T-cell (primary cell): ENCODE measurements at regions not wholly inside any gene's neighbourhood (a gene's known extent, or its start where the extent isn't known, plus 50 kb on each side); places are given as distances from the start of the nearest gene placed in this dataset.

Experiments used
- ATAC-seq, 4 experiments: fragments of 200-7000 bp in 3 of 4; fragments of 150-1000 bp in 1 of 4; cut with Tn5 transposase; replicated peaks in 1 of 4; 1 replicate in 3 of 4; 2 replicates in 1 of 4; pipeline ENCODE4 v1.10.0; 2021; ENCODE audit warnings: moderate library complexity in 3 of 4, mild to moderate bottlenecking in 2 of 4, moderate number of reproducible peaks in 1 of 4
- CTCF ChIA-PET, 2 donors: fragments of 300-600 bp; sonication (Branson Sonifier 250); formaldehyde crosslinking; loops; one replicate each; lab custom pipeline; 2022; ENCODE audit warnings: antibody characterized with exemption in 2 of 2; lab: Charles Lee
- POLR2A ChIA-PET, 2 donors: fragments of 300-600 bp; sonication (Branson Sonifier 250); formaldehyde crosslinking; loops; one replicate each; lab custom pipeline; 2022; ENCODE audit warnings: antibody characterized with exemption in 2 of 2; lab: Charles Lee
- DNase-seq, 35 experiments: peaks; one replicate each; pipeline versions ENCODE4 v3.0.0 to v3.0.0-alpha.2; 2013 to 2023
- H3K27ac ChIP-seq: one replicate; pipeline ENCODE4 v1.5.1; 2013; ENCODE audit warnings: low read length
- H3K27me3 ChIP-seq, 2 experiments: replicated peaks in 1 of 2; 1 replicate in 1 of 2; 2 replicates in 1 of 2; pipeline versions ENCODE4 v1.6.1 to v1.7.0; 2013; ENCODE audit warnings: low read length in 1 of 2, mixed read lengths in 1 of 2; ENCODE audit not compliant: control insufficient read depth in 2 of 2, insufficient read depth in 2 of 2; ENCODE audit errors: extremely low read depth in 1 of 2
- H3K36me3 ChIP-seq, 2 donors: 1 replicate in 1 of 2; 2 replicates in 1 of 2; pipeline versions ENCODE4 v1.6.1 to v1.7.0; 2013; ENCODE audit warnings: low read length in 1 of 2; ENCODE audit not compliant: control insufficient read depth in 2 of 2, insufficient read depth in 1 of 2; ENCODE audit errors: extremely low read depth in 1 of 2
- H3K4me1 ChIP-seq, 2 experiments: 1 replicate in 1 of 2; 2 replicates in 1 of 2; pipeline versions ENCODE4 v1.6.1 to v1.7.0; 2013; ENCODE audit warnings: low read length in 2 of 2, mixed read lengths in 1 of 2; ENCODE audit not compliant: insufficient read depth in 2 of 2, control insufficient read depth in 1 of 2; ENCODE audit errors: extremely low read depth in 1 of 2
- H3K4me3 ChIP-seq, 2 donors: 1 replicate in 1 of 2; 2 replicates in 1 of 2; pipeline versions ENCODE4 v1.5.1 to v1.7.0; 2013; ENCODE audit warnings: mild to moderate bottlenecking in 2 of 2, low read length in 1 of 2, moderate library complexity in 1 of 2; ENCODE audit not compliant: control insufficient read depth in 1 of 2; ENCODE audit errors: extremely low read depth in 1 of 2
- H3K9me3 ChIP-seq: 2 replicates; pipeline ENCODE4 v1.7.0; 2013
- H3K27ac Mint-ChIP-seq, 2 donors: one replicate each; pipeline ENCODE4 v1.8.0; 2020 to 2021; ENCODE audit warnings: mild to moderate bottlenecking in 2 of 2, mixed read lengths in 2 of 2
- H3K27me3 Mint-ChIP-seq, 2 donors: one replicate each; pipeline ENCODE4 v1.8.0; 2021 to 2022; ENCODE audit warnings: mixed read lengths in 2 of 2
- H3K36me3 Mint-ChIP-seq: one replicate; pipeline ENCODE4 v1.8.0; 2021; ENCODE audit warnings: mixed read lengths
- H3K4me1 Mint-ChIP-seq, 3 donors: one replicate each; pipeline ENCODE4 v1.8.0; 2020 to 2022; ENCODE audit warnings: mixed read lengths in 3 of 3, mild to moderate bottlenecking in 1 of 3
- H3K4me3 Mint-ChIP-seq, 3 donors: one replicate each; pipeline ENCODE4 v1.8.0; 2020 to 2022; ENCODE audit warnings: mild to moderate bottlenecking in 3 of 3, mixed read lengths in 3 of 3, moderate library complexity in 3 of 3
- H3K9me3 Mint-ChIP-seq, 3 donors: one replicate each; pipeline ENCODE4 v1.8.0; 2020 to 2022; ENCODE audit warnings: mixed read lengths in 3 of 3
- WGBS: methylation state at CpG from one replicate; pipeline ENCODE4 v1.1.5; 2013; ENCODE audit warnings: missing lambda C conversion rate; ENCODE audit not compliant: insufficient coverage; 5-methylcytosine and 5-hydroxymethylcytosine counted together

DNA sequence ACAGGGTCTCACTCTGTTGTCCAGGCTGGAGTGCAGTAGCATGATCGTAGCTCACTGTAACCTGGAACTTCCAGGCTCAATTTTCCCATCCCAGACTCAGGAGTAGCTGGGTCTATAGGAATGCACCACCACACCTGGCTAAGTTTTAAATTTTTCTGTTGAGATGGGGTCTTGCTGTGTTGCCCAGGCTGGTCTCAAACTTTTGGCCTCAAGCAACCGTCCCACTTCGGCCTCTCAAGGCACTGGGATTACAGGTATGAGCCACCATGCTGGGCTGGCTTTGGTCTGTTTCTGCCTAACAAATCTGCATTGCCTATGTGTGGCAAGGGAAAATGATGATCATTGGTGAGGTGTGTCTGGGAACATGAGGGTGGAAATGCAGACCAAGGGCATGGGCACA, 59.3 kb upstream of the CLMP start:
- H3K9me3 Mint-ChIP-seq: peaks cover 0 to 13% (median 9%) of the 10 kb centered on the region in 3 donors
- H3K36me3 Mint-ChIP-seq: no peaks in the 10 kb centered on the region
- no peak overlapping the region for H3K4me3 ChIP-seq
- 100% methylated on average over 1 of the region's 3 CpGs for WGBS
- ChIA-PET POLR2A (no interaction called here), CTCF (interaction anchor here in 1 of 2 donors (0.6 kb wide), 1 partner anchor 390 kb away, joined by 4 read pairs; no protein-coding TSS in a partner anchor)
- peaks cover 13 to 15% of the 10 kb centered on the region in 2 donors for H3K27me3 Mint-ChIP-seq
- H3K36me3 ChIP-seq: no peaks in the 10 kb centered on the region
- no peak overlapping the region for H3K27ac ChIP-seq
- no peak for ATAC-seq
- no peak overlapping the region for H3K27ac Mint-ChIP-seq
- no peak for DNase-seq
- H3K4me3 Mint-ChIP-seq: no peak overlapping the region
- H3K27me3 ChIP-seq: peaks cover 0 to 8% of the 10 kb centered on the region in 2 experiments
- H3K9me3 ChIP-seq: no peaks in the 10 kb centered on the region
- no peaks in the 10 kb centered on the region for H3K4me1 ChIP-seq
- no peaks in the 10 kb centered on the region for H3K4me1 Mint-ChIP-seq

DNA sequence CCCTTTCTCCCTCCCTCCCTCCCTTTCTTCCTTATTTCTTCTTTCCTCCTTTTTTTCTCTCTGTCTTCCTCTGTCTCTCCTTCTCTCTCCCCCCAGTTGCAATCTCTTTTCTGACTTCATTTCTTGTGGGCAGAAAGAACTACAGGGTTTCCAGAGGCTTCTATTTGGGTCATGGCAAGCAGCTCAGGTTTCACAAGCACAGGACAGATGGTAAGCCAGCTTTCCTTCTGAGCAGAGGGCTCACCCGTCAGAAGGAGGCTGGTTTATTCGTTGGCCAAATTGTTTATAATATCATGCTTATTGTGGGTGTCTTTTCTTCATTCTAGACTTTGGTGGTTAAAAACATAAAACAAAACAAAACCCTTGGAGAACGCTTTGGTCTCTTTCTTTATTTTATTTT, 58.9 kb upstream of the CLMP start:
- WGBS: no CpG with 5 or more reads among the region's 3 CpGs
- H3K27me3 Mint-ChIP-seq: peaks cover 14 to 15% of the 10 kb centered on the region in 2 donors
- no peak for DNase-seq

GRCh38 chr11:123253223-123253622, 58.2 kb upstream of the CLMP start:
- Mint-ChIP-seq H3K9me3 (peaks cover 0 to 9% (median 9%) of the 10 kb centered on the region in 3 donors), H3K4me1 (no peaks in the 10 kb centered on the region), H3K36me3 (no peaks in the 10 kb centered on the region), H3K27me3 (peaks cover 19 to 21% of the 10 kb centered on the region in 2 donors), H3K4me3 (no peak overlapping the region), H3K27ac (no peak overlapping the region)
- CTCF ChIA-PET: interaction anchor here in 1 of 2 donors (0.7 kb wide), 1 partner anchor 53 kb away, joined by 5 read pairs; no protein-coding TSS in a partner anchor
- Histone ChIP-seq H3K27ac (no peak overlapping the region), H3K36me3 (no peaks in the 10 kb centered on the region), H3K9me3 (no peaks in the 10 kb centered on the region), H3K4me3 (no peak overlapping the region), H3K27me3 (peaks cover 0 to 5% of the 10 kb centered on the region in 2 experiments), H3K4me1 (no peaks in the 10 kb centered on the region)
- POLR2A ChIA-PET: interaction anchor here (0.5 to 0.6 kb wide), 2 partner anchors 143 to 445 kb away, joined by 3 read pairs; no protein-coding TSS in a partner anchor
- ATAC-seq: no peak
- no CpG with 5 or more reads among the region's 8 CpGs for WGBS
- no peak for DNase-seq

More for the DNA sequence above, 58.9 kb upstream of the CLMP start:
- no peak overlapping the region for H3K27ac ChIP-seq
- no peak overlapping the region for H3K4me3 Mint-ChIP-seq
- no peaks in the 10 kb centered on the region for H3K4me1 ChIP-seq
- H3K4me3 ChIP-seq: no peak overlapping the region
- H3K9me3 Mint-ChIP-seq: peaks cover 0 to 13% (median 9%) of the 10 kb centered on the region in 3 donors
- no peaks in the 10 kb centered on the region for H3K9me3 ChIP-seq
- no peaks in the 10 kb centered on the region for H3K36me3 ChIP-seq
- H3K4me1 Mint-ChIP-seq: no peaks in the 10 kb centered on the region
- no peak overlapping the region for H3K27ac Mint-ChIP-seq
- H3K27me3 ChIP-seq: peaks cover 0 to 8% of the 10 kb centered on the region in 2 experiments
- ChIA-PET CTCF (interaction anchor here in 1 of 2 donors (0.6 kb wide), 1 partner anchor 389 kb away, joined by 4 read pairs; no protein-coding TSS in a partner anchor), POLR2A (interaction anchor here (0.5 to 0.6 kb wide), 2 partner anchors 143 to 446 kb away, joined by 3 read pairs; no protein-coding TSS in a partner anchor)
- H3K36me3 Mint-ChIP-seq: no peaks in the 10 kb centered on the region
- ATAC-seq: no peak

DNA sequence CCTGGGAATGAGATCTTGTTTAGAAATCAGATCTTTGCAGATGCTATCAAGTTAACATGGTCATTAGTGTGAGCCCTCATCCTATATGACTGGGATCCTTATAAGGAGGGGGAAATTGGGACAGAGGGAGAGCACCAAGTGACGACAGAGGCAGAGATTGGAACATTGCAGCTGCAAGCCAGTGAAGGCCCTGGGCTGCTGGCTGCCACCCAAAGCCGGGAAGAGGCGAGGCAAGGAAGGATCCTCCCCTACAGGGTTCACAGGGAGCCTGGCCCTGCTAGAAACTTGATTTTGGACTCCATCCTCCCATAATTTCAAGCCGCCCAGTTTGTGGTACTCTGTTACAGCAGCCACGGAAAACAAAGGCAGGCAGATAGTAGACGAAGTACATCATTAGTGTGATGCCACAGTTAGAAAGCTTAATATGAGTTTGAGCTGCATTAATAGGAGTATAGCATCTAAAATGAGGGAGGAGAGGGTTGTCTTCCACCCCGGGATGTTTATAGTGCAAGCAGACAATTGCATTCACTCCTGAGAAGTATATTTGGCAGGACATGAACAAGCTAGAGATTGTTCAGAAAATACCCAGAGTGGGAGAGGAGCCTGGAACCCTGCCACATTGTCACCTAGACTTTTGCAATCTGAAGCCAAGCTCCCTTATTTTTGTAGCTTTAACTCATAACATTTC, 56.8 kb upstream of the CLMP start:
- ChIA-PET CTCF (interaction anchor here (1.1 to 1.6 kb wide), 4 partner anchors 9 to 149 kb away, joined by 4 to 6 read pairs (median 4); no protein-coding TSS in a partner anchor), POLR2A (no interaction called here)
- no peaks in the 10 kb centered on the region for H3K36me3 Mint-ChIP-seq
- no peak for ATAC-seq
- peaks cover 0 to 5% of the 10 kb centered on the region in 2 experiments for H3K27me3 ChIP-seq
- WGBS: 87% methylated on average over 3 of the region's 7 CpGs
- no peaks in the 10 kb centered on the region for H3K36me3 ChIP-seq
- H3K4me3 Mint-ChIP-seq: no peak overlapping the region
- H3K27ac ChIP-seq: no peak overlapping the region
- DNase-seq: no peak
- H3K4me1 ChIP-seq: peaks cover 0 to 4% of the 10 kb centered on the region in 2 experiments
- H3K9me3 Mint-ChIP-seq: no peaks in the 10 kb centered on the region
- no peaks in the 10 kb centered on the region for H3K9me3 ChIP-seq
- H3K27ac Mint-ChIP-seq: no peak overlapping the region
- peaks cover 0 to 6% (median 4%) of the 10 kb centered on the region in 3 donors for H3K4me1 Mint-ChIP-seq
- peaks cover 19 to 23% of the 10 kb centered on the region in 2 donors for H3K27me3 Mint-ChIP-seq
- no peak overlapping the region for H3K4me3 ChIP-seq

- no peaks in the 10 kb centered on the region for H3K36me3 Mint-ChIP-seq
- peaks cover 17 to 22% of the 10 kb centered on the region in 2 donors for H3K27me3 Mint-ChIP-seq
- peaks cover 0 to 4% of the 10 kb centered on the region in 2 experiments for H3K4me1 ChIP-seq
- 77% methylated on average over 11 of the region's 11 CpGs for WGBS
- no peaks in the 10 kb centered on the region for H3K9me3 Mint-ChIP-seq
- no peak overlapping the region for H3K4me3 Mint-ChIP-seq
- H3K36me3 ChIP-seq: no peaks in the 10 kb centered on the region
- ATAC-seq (no peak), DNase-seq (no peak)
- H3K27ac Mint-ChIP-seq: no peak overlapping the region
- ChIA-PET CTCF (interaction anchor here in 1 of 2 donors (1.4 to 1.6 kb wide), 2 partner anchors 140 to 148 kb away, joined by 4 to 6 read pairs; no protein-coding TSS in a partner anchor), POLR2A (no interaction called here)
- no peaks in the 10 kb centered on the region for H3K9me3 ChIP-seq
- no peak overlapping the region for H3K4me3 ChIP-seq
- no peak overlapping the region for H3K27ac ChIP-seq
- peaks cover 0 to 7% of the 10 kb centered on the region in 2 experiments for H3K27me3 ChIP-seq
- peaks cover 0 to 6% (median 4%) of the 10 kb centered on the region in 3 donors for H3K4me1 Mint-ChIP-seq
Measured at GRCh38 chr11:123250892-123251656, 56.0 kb upstream of the CLMP start.

DNA sequence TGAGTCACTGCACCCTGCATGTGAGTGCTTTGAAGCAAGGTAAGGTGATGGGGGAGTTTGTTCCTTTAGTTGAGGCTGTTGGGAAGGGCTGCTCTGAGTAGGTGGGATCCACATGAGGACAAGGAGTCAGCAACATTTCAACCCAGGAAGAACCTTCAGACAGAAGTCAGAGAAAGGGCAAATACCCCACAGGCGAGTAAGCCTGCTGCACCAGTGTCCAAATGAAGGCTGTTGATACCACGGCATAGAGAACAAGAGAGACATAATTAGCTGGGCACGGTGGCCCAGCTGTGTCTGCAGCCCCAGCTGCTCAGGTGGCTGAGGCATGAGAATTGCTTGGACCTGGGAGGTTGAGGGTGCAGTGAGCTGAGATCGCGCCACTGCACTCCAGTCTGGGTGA, 54.3 kb upstream of the CLMP start:
- no peak overlapping the region for H3K27ac Mint-ChIP-seq

More for the DNA sequence above, 54.3 kb upstream of the CLMP start:
- peaks cover 0 to 6% (median 4%) of the 10 kb centered on the region in 3 donors for H3K4me1 Mint-ChIP-seq
- CTCF ChIA-PET: interaction anchor here in 1 of 2 donors (0.7 to 1.0 kb wide), 2 partner anchors 146 to 590 kb away, joined by 3 read pairs; no protein-coding TSS in a partner anchor
- POLR2A ChIA-PET: no interaction called here
- WGBS: 84% methylated on average over 5 of the region's 5 CpGs
- ATAC-seq (no peak), DNase-seq (no peak)
- peaks cover 10 to 14% of the 10 kb centered on the region in 2 donors for H3K27me3 Mint-ChIP-seq
- H3K4me3 ChIP-seq: no peak overlapping the region
- no peak overlapping the region for H3K27ac ChIP-seq
- no peak overlapping the region for H3K4me3 Mint-ChIP-seq
- H3K9me3 ChIP-seq: no peaks in the 10 kb centered on the region
- H3K9me3 Mint-ChIP-seq: no peaks in the 10 kb centered on the region
- H3K4me1 ChIP-seq: peaks cover 0 to 4% of the 10 kb centered on the region in 2 experiments
- peaks cover 0 to 7% of the 10 kb centered on the region in 2 experiments for H3K27me3 ChIP-seq
- H3K36me3 Mint-ChIP-seq: no peaks in the 10 kb centered on the region
- H3K36me3 ChIP-seq: no peaks in the 10 kb centered on the region
